ENCODE measurements at regions not wholly inside any gene's neighbourhood (a gene's known extent, or its start where the extent isn't known, plus 50 kb on each side); places are given as distances from the start of the nearest gene placed in this dataset.

DNA sequence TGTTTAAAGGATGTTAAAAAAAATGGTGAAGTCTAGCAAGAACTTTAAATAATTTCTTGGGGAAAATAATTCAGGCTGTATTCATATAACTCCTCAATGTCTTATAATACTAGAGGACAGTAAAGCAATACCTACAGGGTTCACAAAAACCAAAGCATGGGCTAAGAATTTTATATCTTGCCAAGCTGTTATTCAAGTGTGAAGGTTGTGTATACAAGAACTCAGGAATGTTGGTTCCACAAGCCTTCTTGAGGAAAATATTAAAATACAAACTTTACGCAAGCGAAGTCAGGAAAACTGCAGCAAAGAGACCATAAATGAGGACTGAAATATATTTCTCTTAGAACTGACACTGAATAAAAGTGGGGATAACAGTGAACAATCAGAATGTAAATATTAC lies 76.1 kb upstream of the DNAJC10 start:
- TF ChIP-seq POLR2AphosphoS5 (IDR thresholded peaks at IDR 0.05) (no peak), EP300 (IDR thresholded peaks at IDR 0.05) (no peak)
- TF ChIP-seq, protein P1, sequence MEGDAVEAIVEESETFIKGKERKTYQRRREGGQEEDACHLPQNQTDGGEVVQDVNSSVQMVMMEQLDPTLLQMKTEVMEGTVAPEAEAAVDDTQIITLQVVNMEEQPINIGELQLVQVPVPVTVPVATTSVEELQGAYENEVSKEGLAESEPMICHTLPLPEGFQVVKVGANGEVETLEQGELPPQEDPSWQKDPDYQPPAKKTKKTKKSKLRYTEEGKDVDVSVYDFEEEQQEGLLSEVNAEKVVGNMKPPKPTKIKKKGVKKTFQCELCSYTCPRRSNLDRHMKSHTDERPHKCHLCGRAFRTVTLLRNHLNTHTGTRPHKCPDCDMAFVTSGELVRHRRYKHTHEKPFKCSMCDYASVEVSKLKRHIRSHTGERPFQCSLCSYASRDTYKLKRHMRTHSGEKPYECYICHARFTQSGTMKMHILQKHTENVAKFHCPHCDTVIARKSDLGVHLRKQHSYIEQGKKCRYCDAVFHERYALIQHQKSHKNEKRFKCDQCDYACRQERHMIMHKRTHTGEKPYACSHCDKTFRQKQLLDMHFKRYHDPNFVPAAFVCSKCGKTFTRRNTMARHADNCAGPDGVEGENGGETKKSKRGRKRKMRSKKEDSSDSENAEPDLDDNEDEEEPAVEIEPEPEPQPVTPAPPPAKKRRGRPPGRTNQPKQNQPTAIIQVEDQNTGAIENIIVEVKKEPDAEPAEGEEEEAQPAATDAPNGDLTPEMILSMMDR (IDR thresholded peaks at IDR 0.05): no peak

All from stomach (tissue), 4 donors.